OCI-LY3 (cell line): ENCODE measurements at regions not wholly inside any gene's neighbourhood (a gene's known extent, or its start where the extent isn't known, plus 50 kb on each side); places are given as distances from the start of the nearest gene placed in this dataset.

Experiments used
- H2AFZ ChIP-seq: fragments of 200-600, 300-600 bp; shearing (Covaris generic); 2 replicates; pipeline ENCODE4 v1.6.0; 2014; ENCODE audit warnings: antibody characterized with exemption, low read depth, low read length
- H3K27ac ChIP-seq: fragments of 200-600, 300-600 bp; sonication (generic); 2 replicates; pipeline ENCODE4 v1.5.1; 2014; ENCODE audit warnings: mild to moderate bottlenecking, low read length, moderate library complexity, mixed read lengths
- H3K27me3 ChIP-seq: fragments of 200-600, 300-600 bp; sonication (generic); 2 replicates; pipeline ENCODE4 v1.6.1; 2014; ENCODE audit warnings: low read depth, low read length, mixed read lengths
- H3K36me3 ChIP-seq: fragments of 200-600, 300-600 bp; sonication (generic); replicated peaks from 2 replicates; pipeline ENCODE3; 2014; ENCODE audit warnings: low read depth, low read length, mixed read lengths
- H3K4me1 ChIP-seq: fragments of 300-600, 200-600 bp; sonication (generic); 2 replicates; pipeline ENCODE4 v1.6.1; 2014; ENCODE audit warnings: low read length, mixed read lengths
- H3K4me2 ChIP-seq: fragments of 200-600, 300-600 bp; sonication (generic); 2 replicates; pipeline ENCODE4 v1.6.1; 2014; ENCODE audit warnings: low read length, mixed read lengths
- H3K4me3 ChIP-seq: fragments of 300-600, 200-600 bp; sonication (generic); 2 replicates; pipeline ENCODE4 v1.5.1; 2014; ENCODE audit warnings: antibody characterized with exemption, mild to moderate bottlenecking, low read length, moderate library complexity
- H3K79me2 ChIP-seq: fragments of 300-600, 200-600 bp; shearing (Covaris generic); 2 replicates; pipeline ENCODE4 v1.6.1; 2014; ENCODE audit warnings: mild to moderate bottlenecking, low read length, mixed read lengths
- H3K9ac ChIP-seq: fragments of 300-600, 200-600 bp; shearing (Covaris generic); 2 replicates; pipeline ENCODE4 v1.6.0; 2014; ENCODE audit warnings: mild to moderate bottlenecking, low read length, moderate library complexity
- H3K9me3 ChIP-seq: fragments of 200-600, 300-600 bp; shearing (Covaris generic); 2 replicates; pipeline ENCODE4 v1.6.1; 2014; ENCODE audit warnings: low read length, mixed read lengths; ENCODE audit not compliant: insufficient read depth
- H4K20me1 ChIP-seq: fragments of 200-600, 300-600 bp; sonication (generic); 2 replicates; pipeline ENCODE4 v1.6.1; 2016; ENCODE audit warnings: low read length, mixed read lengths; ENCODE audit not compliant: insufficient read depth
- EZH2phosphoT487 ChIP-seq: fragments of 200-600 bp; shearing (Covaris generic); IDR thresholded peaks from 2 replicates; pipeline ENCODE4 v1.6.1; 2018; ENCODE audit warnings: antibody characterized with exemption, mixed run types, low read depth
- TF ChIP-seq, protein P1 (sequence below): fragments of 200-600, 300-600 bp; sonication (generic); IDR thresholded peaks from 2 replicates; pipeline ENCODE4 v1.5.1; 2014; ENCODE audit warnings: antibody characterized with exemption, low read length, low read depth

DNA sequence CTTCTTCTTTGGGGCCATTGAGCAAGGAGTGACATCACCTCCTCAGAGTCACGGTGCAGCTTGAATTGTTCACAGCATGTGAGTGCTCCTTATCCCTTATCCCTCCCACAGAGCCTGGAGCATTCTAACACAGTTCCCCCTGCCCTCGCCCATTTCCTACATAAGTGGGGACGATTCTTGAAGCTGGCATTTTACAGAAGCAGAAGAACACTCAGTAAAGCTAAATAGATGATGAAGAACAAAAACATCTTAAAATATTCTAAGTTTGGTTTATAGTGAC lies 135.8 kb upstream of the APCDD1 start:
- no peak for TF ChIP-seq EZH2phosphoT487
- TF ChIP-seq, protein P1, sequence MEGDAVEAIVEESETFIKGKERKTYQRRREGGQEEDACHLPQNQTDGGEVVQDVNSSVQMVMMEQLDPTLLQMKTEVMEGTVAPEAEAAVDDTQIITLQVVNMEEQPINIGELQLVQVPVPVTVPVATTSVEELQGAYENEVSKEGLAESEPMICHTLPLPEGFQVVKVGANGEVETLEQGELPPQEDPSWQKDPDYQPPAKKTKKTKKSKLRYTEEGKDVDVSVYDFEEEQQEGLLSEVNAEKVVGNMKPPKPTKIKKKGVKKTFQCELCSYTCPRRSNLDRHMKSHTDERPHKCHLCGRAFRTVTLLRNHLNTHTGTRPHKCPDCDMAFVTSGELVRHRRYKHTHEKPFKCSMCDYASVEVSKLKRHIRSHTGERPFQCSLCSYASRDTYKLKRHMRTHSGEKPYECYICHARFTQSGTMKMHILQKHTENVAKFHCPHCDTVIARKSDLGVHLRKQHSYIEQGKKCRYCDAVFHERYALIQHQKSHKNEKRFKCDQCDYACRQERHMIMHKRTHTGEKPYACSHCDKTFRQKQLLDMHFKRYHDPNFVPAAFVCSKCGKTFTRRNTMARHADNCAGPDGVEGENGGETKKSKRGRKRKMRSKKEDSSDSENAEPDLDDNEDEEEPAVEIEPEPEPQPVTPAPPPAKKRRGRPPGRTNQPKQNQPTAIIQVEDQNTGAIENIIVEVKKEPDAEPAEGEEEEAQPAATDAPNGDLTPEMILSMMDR, result no peak
- Histone ChIP-seq H3K79me2 (no peaks in the 10 kb centered on the region), H3K27me3 (no peaks in the 10 kb centered on the region; the same call in 1 of the 2 replicates), H3K9me3 (no peaks in the 10 kb centered on the region), H2AFZ (no peak overlapping the region), H3K27ac (no peak overlapping the region), H3K4me1 (no peaks in the 10 kb centered on the region), H3K4me2 (no peak overlapping the region), H3K36me3 (no peaks in the 10 kb centered on the region), H4K20me1 (no peaks in the 10 kb centered on the region), H3K4me3 (no peak overlapping the region), H3K9ac (no peak overlapping the region)

DNA sequence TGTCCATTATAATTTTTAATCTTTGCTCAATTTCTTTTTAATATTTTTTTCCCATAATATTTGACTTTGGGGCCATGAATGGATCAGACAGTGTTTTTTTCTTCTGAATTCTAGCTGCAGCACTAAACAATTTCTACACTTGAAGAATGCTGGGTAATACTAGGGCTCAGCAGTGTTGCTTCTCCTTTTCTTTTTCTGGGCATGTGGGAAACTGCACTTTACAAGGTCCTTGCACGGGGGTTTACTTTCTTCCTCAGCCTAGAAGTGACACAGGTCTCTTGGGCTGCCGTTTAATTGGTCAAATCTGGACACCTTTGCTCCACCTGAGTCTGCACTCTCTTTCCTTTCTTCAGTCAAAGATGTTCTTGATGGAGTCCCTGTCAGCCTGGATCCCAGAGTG lies 135.4 kb upstream of the APCDD1 start:
- Histone ChIP-seq H3K27ac (no peak overlapping the region), H4K20me1 (no peaks in the 10 kb centered on the region), H3K27me3 (no peaks in the 10 kb centered on the region; the same call in 1 of the 2 replicates), H3K36me3 (no peaks in the 10 kb centered on the region), H3K9ac (no peak overlapping the region), H3K4me2 (no peak overlapping the region), H3K4me3 (no peak overlapping the region), H2AFZ (no peak overlapping the region), H3K79me2 (no peaks in the 10 kb centered on the region), H3K9me3 (no peaks in the 10 kb centered on the region), H3K4me1 (no peaks in the 10 kb centered on the region)
- TF ChIP-seq, protein P1, result no peak

DNA sequence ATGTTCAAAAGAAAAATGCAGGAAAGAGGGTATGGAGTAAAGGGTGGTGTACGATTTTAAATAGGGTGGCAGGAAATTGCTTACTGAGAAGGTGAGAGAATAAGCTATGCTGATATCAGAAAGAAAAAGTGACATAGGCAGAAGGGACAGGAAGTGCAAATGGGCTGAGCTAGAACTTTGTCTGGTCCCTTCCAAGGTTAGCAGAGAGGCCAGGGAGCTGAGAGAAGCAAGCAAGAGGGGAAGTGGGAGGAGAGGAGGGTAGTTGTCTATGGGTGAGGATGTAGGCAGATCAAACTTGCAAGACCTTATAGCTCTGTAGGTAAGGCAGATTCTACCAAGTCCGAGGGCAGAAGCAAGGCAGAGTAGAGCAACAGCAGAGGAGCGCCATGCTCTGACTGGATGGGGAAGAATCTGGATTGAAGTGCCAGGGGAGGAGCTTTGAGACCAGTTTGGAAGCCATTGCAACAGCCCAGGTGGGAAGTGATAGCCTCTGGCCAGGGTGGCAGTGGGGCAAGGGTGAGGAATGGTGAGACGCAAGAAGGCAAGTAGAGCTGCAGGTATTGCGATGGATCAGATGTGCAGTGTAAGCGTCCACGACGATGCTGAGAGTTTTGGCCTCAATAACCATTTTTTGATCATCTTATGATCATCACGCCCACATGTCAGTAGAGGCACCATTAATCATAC lies 134.4 kb upstream of the APCDD1 start:
- no peaks in the 10 kb centered on the region for H4K20me1 ChIP-seq
- TF ChIP-seq, protein P1, result no peak
- no peak for TF ChIP-seq EZH2phosphoT487
- no peak overlapping the region for H3K4me3 ChIP-seq
- H3K27ac ChIP-seq, result no peak overlapping the region
- H3K4me2 ChIP-seq, result no peak overlapping the region
- no peaks in the 10 kb centered on the region; the same call in 1 of the 2 replicates for H3K27me3 ChIP-seq
- no peak overlapping the region for H3K9ac ChIP-seq
- no peaks in the 10 kb centered on the region for H3K4me1 ChIP-seq
- H3K36me3 ChIP-seq, result no peaks in the 10 kb centered on the region
- H2AFZ ChIP-seq, result no peak overlapping the region
- H3K9me3 ChIP-seq, result no peaks in the 10 kb centered on the region
- H3K79me2 ChIP-seq, result no peaks in the 10 kb centered on the region

DNA sequence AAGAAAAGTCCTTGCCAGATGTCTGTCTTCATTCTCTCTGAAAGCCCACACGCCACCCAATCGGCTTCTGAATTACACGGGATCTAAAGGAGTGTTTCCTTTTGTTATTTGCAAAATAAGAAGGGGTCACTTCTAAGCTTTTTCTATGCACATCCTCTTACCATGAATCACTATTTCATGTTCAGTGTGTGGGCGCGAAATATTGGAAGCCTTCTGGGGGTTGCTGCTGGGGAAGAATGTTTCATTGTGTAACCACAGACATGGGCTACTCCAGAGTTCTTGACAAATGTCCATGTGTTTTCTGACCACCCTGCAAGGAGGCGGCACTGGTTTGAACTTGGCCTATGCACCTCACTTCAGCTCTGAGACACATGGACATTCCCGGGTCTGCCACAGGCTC lies 133.6 kb upstream of the APCDD1 start:
- H3K9ac ChIP-seq, result no peak overlapping the region
- TF ChIP-seq, protein P1, result no peak
- no peak for TF ChIP-seq EZH2phosphoT487
- H3K4me3 ChIP-seq, result no peak overlapping the region
- no peak overlapping the region for H3K4me2 ChIP-seq
- no peaks in the 10 kb centered on the region for H3K9me3 ChIP-seq
- no peak overlapping the region for H3K27ac ChIP-seq
- H3K27me3 ChIP-seq, result no peaks in the 10 kb centered on the region; the same call in 1 of the 2 replicates
- H3K36me3 ChIP-seq, result no peaks in the 10 kb centered on the region
- no peak overlapping the region for H2AFZ ChIP-seq
- no peaks in the 10 kb centered on the region for H4K20me1 ChIP-seq
- no peaks in the 10 kb centered on the region for H3K79me2 ChIP-seq
- no peaks in the 10 kb centered on the region for H3K4me1 ChIP-seq
